Thoracic aorta (tissue), 2 donors: ENCODE measurements at regions not wholly inside any gene's neighbourhood (a gene's known extent, or its start where the extent isn't known, plus 50 kb on each side); places are given as distances from the start of the nearest gene placed in this dataset.

Experiments used
- ATAC-seq: fragments of 150-250 bp; one replicate; pipeline ENCODE4 v1.8.0; 2017; ENCODE audit warnings: low read depth; ENCODE audit not compliant: insufficient number of reproducible peaks, low FRiP score
- DNase-seq: peaks from one replicate; pipeline ENCODE4 v3.0.0-alpha.2; 2020; ENCODE audit warnings: low spot score
- H3K27ac ChIP-seq, 2 donors: fragments of 200-600 bp; sonication (generic); 1 replicate in 1 of 2; 2 replicates in 1 of 2; pipeline ENCODE4 v1.5.1; 2016; ENCODE audit warnings: mild to moderate bottlenecking in 2 of 2, moderate library complexity in 2 of 2
- H3K27me3 ChIP-seq: fragments of 200-600 bp; sonication (generic); replicated peaks from 2 replicates; pipeline ENCODE4 v1.6.0; 2016; ENCODE audit warnings: mild to moderate bottlenecking; ENCODE audit not compliant: insufficient read depth
- H3K36me3 ChIP-seq: fragments of 200-600 bp; sonication (generic); one replicate; pipeline ENCODE4 v1.5.1; 2016
- H3K4me1 ChIP-seq, 2 donors: fragments of 200-600 bp; sonication (generic); 1 replicate in 1 of 2; 2 replicates in 1 of 2; pipeline versions ENCODE4 v1.5.1 to v1.6.0; 2016; ENCODE audit warnings: low read depth in 2 of 2, mild to moderate bottlenecking in 1 of 2; ENCODE audit not compliant: control insufficient read depth in 1 of 2
- H3K4me3 ChIP-seq: fragments of 200-600 bp; sonication (generic); 2 replicates; pipeline ENCODE4 v1.5.1; 2016; ENCODE audit warnings: mild to moderate bottlenecking
- H3K9me3 ChIP-seq: fragments of 200-600 bp; sonication (generic); 2 replicates; pipeline ENCODE4 v1.5.1; 2016
- TF ChIP-seq, protein P1 (sequence below): fragments of 200-600 bp; sonication (generic); IDR thresholded peaks from one replicate; pipeline ENCODE4 v1.5.1; 2019; ENCODE audit warnings: antibody characterized with exemption

DNA sequence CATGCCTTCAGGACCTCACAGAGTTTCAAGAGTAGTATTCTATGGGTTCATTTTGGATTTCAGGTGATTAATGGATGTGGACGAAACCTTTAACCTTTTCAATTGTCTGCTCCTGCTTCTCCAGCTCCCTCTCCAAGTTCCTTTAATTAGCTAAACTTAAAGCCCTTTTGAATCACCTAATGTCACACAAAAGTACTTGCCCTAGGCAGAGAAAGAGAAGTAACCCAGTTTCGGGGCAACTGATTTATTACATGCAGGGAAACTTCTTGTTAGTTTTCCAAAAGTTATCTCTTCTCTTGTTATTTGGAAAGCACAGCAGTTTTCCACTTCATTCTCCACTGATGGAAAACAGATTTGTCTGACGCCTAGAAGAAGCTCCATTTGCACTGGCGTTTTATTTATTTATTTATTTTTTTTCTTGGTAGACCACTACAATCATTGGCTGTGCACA, 407.7 kb upstream of the JARID2 start:
- no peak for ATAC-seq
- Histone ChIP-seq H3K36me3 (no peaks in the 10 kb centered on the region), H3K27ac (no peak overlapping the region)

DNA sequence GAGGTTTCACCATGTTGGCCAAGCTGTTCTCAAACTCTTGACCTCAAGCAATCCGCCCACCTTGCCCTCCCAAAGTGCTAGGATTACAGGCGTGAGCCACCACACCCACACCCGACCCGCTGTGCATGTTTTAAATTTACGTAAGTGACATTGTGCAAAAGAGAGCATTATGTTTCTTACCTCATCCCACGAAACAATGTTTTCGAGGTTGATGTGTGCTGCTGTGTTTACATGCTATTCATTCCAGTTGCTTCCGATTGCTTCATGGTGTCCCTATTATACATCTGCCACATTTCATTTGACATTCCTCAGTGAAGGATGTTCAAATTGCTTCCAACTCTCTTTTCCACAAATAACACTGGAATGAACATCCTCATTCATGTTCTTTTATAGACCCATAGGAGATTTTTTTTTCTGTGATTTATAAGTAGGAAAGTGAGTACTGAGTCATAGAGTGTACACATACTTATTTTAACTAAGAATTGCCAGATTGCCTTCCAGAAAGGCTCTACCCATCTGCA, 403.9 kb upstream of the JARID2 start:
- Histone ChIP-seq H3K9me3 (no peaks in the 10 kb centered on the region), H3K4me3 (no peak overlapping the region), H3K27me3 (no peaks in the 10 kb centered on the region), H3K36me3 (no peaks in the 10 kb centered on the region), H3K27ac (no peak overlapping the region), H3K4me1 (no peaks in the 10 kb centered on the region)
- TF ChIP-seq, protein P1, sequence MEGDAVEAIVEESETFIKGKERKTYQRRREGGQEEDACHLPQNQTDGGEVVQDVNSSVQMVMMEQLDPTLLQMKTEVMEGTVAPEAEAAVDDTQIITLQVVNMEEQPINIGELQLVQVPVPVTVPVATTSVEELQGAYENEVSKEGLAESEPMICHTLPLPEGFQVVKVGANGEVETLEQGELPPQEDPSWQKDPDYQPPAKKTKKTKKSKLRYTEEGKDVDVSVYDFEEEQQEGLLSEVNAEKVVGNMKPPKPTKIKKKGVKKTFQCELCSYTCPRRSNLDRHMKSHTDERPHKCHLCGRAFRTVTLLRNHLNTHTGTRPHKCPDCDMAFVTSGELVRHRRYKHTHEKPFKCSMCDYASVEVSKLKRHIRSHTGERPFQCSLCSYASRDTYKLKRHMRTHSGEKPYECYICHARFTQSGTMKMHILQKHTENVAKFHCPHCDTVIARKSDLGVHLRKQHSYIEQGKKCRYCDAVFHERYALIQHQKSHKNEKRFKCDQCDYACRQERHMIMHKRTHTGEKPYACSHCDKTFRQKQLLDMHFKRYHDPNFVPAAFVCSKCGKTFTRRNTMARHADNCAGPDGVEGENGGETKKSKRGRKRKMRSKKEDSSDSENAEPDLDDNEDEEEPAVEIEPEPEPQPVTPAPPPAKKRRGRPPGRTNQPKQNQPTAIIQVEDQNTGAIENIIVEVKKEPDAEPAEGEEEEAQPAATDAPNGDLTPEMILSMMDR = no peak
- DNase-seq = no peak
- no peak for ATAC-seq

More for the DNA sequence above, 407.7 kb upstream of the JARID2 start:
- no peak for DNase-seq
- no peaks in the 10 kb centered on the region for H3K27me3 ChIP-seq
- no peaks in the 10 kb centered on the region for H3K9me3 ChIP-seq
- TF ChIP-seq, protein P1 = no peak
- no peak overlapping the region for H3K4me3 ChIP-seq
- no peaks in the 10 kb centered on the region for H3K4me1 ChIP-seq

DNA sequence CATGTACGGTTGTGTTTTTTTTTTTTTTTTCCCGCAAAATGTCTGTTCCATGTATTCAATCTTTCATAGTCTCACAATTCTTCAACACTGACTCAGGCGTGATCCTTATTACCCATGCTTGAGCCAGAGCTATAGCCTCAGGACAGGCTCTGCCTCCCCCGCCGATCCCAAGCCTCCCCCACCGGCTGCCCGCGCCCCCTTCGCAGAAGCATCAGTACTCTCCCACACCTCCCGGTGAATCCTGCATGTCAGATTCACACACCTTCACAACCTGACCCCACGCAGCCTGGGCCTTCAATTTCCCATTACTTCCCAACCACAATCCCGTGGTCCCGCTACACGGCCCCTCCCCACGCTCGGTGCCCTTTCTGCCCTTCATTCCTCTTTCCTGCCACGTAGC, 401.5 kb upstream of the JARID2 start:
- DNase-seq (no peak), ATAC-seq (no peak)
- Histone ChIP-seq H3K36me3 (no peaks in the 10 kb centered on the region), H3K4me1 (no peaks in the 10 kb centered on the region), H3K27ac (no peak overlapping the region), H3K9me3 (no peaks in the 10 kb centered on the region), H3K27me3 (no peaks in the 10 kb centered on the region), H3K4me3 (no peak overlapping the region)
- TF ChIP-seq, protein P1 = no peak

DNA sequence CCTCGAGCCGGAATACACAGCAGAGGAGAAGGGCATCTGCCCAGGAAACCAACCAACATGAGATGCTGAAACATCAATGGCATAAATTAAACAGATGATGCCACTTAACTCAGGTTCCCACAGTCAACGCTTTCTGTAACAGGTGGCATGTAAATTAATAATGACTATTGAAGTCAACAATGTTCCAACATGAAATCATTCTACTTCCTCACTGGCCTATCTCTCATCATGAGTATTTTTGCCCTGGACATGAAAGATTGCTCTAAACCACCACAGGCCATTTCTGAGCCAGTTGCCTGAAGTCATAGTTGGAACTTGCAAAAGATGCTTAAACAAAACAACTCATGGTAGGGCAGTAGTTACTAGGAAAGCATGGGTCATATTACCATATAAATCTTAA, 397.9 kb upstream of the JARID2 start:
- no peaks in the 10 kb centered on the region for H3K36me3 ChIP-seq
- TF ChIP-seq, protein P1 = no peak
- H3K27me3 ChIP-seq = no peaks in the 10 kb centered on the region
- H3K4me3 ChIP-seq = no peak overlapping the region
- H3K9me3 ChIP-seq = no peaks in the 10 kb centered on the region
- H3K4me1 ChIP-seq = no peaks in the 10 kb centered on the region
- ATAC-seq (no peak), DNase-seq (no peak)
- H3K27ac ChIP-seq = no peak overlapping the region

DNA sequence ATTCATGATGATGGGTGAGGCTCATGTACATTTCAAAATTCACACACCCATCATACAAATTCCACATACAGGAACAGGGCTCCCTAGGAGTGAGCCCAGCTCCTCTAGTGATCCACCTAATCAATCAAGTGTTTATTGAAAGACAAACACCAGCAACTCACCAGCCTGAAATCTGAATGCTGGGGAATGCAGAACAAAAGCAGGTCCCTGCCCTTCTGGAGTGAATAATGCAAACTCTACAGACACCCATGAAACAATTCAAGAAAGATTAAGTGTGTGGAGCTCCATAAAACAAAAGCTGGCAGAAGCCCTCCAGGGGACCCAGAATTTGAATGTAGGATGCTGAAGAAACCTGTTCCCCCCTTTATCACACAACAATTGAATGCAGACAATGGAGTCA, 396.7 kb upstream of the JARID2 start:
- Histone ChIP-seq H3K4me1 (no peaks in the 10 kb centered on the region), H3K36me3 (no peaks in the 10 kb centered on the region), H3K27me3 (no peaks in the 10 kb centered on the region), H3K9me3 (no peaks in the 10 kb centered on the region), H3K4me3 (no peak overlapping the region), H3K27ac (no peak overlapping the region)
- TF ChIP-seq, protein P1 = no peak
- DNase-seq (no peak), ATAC-seq (no peak)
